GM19035 (cell line): ENCODE measurements at regions not wholly inside any gene's neighbourhood (a gene's known extent, or its start where the extent isn't known, plus 50 kb on each side); places are given as distances from the start of the nearest gene placed in this dataset.

Experiments
- ATAC-seq: cut with Tn5 transposase; IDR thresholded peaks from one replicate; pipeline ENCODE4 v1.9.1; 2021; ENCODE audit not compliant: unreplicated experiment

- ATAC-seq, result no peak
Observed at GRCh38 chr15:85976102-85976501, 103.6 kb upstream of the AGBL1 start.

DNA sequence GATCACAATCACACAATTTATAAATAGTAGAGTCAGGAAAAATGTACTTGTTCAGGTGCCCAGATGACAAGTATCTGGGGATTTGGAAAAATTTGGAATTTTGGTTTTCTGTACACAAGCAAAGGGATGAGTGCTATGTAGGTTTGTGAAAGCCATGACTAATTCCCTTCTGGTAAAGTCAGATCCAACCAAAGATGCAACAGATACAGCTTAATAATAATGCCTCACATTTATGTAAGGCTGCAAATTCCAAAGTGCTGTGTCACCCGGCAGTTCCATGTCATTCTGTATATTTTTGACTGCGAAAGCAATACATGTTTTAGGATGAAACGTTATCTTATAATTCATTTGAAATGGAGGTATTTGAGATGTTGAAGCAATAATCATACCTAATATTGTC, 102.7 kb upstream of the AGBL1 start:
- ATAC-seq, result no peak

GRCh38 chr15:85977586-85977985, 102.1 kb upstream of the AGBL1 start:
- ATAC-seq, result no peak

GRCh38 chr15:85979929-85980328, 99.7 kb upstream of the AGBL1 start:
- ATAC-seq, result no peak

DNA sequence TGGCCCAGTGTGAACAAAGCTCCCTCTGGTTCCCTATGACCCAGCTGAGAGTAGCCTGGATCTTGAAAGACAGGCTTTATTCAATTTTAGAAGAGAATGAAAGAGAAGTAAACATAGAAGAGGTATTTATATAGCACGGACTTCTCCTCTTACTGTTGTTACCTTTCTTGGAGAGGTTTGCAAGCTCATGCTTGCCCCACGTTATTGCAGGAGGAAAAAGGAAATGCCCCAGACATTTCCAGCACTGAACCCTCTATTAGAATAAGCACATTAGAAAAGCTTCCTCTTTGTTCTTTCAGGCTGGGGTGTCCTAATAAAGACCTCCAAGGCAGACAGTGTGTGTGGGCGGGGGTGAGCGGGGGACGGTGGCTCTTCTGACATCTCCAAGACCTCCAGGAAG, 98.7 kb upstream of the AGBL1 start:
- ATAC-seq, result no peak

- ATAC-seq, result no peak
Observed at GRCh38 chr15:85984241-85984640, 95.4 kb upstream of the AGBL1 start.

- no peak for ATAC-seq
Observed at GRCh38 chr15:85986116-85986515, 93.6 kb upstream of the AGBL1 start.

DNA sequence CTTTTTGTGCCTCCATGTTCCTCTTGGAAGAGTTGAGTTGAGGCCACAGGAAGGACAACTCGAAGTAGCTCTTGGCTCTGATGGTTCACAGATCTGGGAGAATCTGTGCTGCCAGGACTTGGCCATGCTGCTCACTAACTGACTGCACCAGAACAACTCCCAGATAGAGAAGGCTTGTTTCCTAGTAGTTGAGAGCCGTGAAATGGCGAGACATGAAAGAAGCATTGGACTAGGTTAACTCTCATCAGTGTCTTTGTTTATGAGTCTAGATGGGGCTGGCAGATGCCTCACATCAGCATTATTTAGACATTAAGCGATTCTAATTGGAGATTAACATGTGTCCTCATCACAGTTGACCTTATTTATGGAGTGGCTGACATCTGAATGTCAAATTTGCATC, 92.9 kb upstream of the AGBL1 start:
- no peak for ATAC-seq

DNA sequence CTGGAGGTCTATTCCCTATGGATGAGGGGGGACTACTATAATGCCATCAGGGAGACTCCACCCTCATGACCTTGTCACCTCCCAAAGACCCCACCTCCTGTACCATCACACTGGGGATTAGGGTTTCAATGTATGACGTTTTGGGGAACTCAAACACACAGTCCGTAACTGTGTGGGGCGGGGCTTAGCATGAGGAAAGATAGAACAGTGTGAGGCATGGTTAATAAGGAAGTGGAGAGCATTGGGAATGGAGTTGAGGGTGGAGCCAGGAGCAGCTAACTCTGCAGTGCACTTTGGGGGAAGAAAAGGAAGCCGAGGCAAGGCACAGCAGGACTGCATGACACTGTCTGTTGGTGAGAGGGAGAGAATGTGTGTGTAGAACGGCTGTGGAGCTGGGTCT, 90.9 kb upstream of the AGBL1 start:
- ATAC-seq, result no peak

DNA sequence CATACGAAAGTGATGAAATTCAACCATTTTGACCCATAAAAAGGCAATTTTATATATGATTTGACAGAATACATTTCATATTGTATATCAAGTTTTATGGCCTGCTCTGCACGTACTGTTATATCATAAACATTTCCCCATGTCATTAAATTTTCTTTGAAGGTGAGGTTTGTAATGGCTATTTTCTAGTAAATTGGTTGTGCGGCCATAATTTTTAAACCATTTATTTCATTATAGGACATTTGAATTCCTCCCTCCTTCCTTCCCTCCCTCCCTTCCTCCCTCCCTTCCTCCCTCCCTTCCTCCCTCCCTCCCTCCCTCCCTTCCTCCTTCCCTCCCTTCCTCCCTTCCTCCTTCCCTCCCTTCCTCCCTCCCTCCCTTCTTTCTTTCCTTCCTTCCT, 87.4 kb upstream of the AGBL1 start:
- no peak for ATAC-seq

DNA sequence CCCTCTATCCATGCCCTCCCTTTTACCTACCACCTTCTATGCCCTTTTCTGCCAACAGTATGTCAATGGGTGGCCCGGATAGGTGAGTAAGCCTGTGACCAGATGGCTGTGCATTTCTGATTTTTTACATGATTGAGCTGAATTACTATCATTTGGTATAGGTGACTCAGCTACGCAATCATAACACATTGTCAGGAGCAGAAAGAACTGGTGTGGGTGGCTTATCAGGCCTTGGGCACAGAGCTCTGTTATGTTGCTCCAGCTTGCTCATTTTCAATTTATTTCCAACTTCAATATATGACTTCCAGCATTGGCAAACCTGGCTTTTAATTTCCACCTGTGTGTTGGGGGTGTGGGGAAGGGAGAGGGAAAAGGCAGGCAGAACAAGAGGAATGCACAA, 86.6 kb upstream of the AGBL1 start:
- no peak for ATAC-seq

GRCh38 chr15:85997618-85998017, 82.1 kb upstream of the AGBL1 start:
- no peak for ATAC-seq

DNA sequence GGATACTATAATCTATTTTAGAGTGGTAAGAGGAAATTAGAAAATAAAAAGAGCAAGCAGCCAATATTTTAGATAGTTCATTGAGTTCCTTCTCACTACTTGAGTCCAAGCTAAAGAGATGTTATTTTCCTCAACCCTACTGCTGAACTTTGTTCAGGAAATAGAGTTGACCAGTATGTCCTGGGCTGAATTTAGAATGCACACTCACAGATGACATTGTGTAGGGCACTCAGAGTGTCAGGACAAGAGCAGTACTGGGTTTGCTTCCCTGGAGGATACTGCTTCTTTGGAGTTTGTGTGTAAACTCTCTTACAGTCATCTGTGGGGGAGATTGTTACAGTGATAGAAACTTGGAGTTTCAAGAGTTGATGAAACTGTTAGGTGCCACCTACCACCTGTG, 80.0 kb upstream of the AGBL1 start:
- ATAC-seq, result no peak

DNA sequence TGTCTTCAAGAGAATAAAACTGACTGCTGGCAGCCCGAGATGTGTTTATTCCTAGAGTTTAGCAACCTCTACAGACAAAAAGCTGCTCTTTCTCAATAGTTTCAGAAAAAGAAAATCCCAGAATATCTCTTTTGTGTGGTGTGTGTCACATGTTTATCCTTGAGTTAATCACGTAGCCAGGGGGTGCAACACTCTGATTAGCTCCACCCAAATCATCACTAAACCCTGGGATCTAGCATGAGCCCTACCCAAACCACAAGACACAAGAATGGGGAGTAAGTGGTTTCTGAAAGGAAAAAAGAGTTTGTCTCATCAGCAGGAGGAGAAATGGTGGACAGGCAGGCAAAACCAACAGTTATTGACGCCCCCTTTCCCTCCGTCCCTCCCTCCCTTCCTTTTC, 78.5 kb upstream of the AGBL1 start:
- no peak for ATAC-seq

- no peak for ATAC-seq
Observed at GRCh38 chr15:86002444-86002843, 77.2 kb upstream of the AGBL1 start.

- ATAC-seq, result no peak
Observed at GRCh38 chr15:86004061-86004460, 75.6 kb upstream of the AGBL1 start.

DNA sequence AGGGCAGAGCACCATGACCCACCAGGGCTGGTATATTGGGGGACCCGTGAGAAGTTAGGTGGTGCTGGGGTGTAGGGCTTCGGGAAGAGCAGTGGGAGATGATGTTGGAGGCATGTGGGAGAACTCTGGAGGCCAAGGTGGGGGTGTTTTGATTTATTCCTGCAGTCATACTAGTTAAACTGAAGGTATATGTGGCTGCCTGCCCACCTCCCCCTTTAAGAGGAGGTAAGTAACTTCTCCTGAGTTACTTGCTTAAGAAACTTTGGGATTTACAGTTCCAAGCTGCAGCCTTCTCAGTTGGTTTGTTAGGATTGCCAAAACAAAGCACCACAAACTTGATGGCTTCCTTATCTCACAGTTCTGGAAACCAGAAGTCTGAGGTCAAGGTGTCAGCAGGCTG, 73.1 kb upstream of the AGBL1 start:
- no peak for ATAC-seq

GRCh38 chr15:86009727-86010126, 69.9 kb upstream of the AGBL1 start:
- no peak for ATAC-seq

- ATAC-seq, result no peak
Observed at GRCh38 chr15:86010398-86010797, 69.3 kb upstream of the AGBL1 start.

- no peak for ATAC-seq
Observed at GRCh38 chr15:86010891-86011290, 68.8 kb upstream of the AGBL1 start.

DNA sequence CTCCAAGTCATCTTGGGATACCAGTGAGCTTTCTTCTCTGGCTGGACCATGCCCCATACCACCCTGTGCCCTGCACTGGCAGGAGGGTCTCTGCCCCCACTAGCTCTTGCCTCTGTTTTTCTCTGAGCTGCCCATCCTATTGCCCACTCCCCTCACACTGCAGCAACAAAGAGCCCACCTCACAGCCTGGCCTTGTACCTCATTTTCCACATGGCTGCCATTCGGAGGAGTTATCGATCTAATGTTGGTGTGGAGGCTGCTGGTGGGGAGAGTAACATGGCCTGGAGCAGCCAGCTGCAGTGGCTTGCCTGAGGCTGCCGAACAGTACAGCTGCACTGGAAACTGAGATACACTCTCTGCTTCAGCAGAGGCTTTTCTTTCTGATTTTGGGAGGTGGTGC, 65.7 kb upstream of the AGBL1 start:
- ATAC-seq, result no peak

DNA sequence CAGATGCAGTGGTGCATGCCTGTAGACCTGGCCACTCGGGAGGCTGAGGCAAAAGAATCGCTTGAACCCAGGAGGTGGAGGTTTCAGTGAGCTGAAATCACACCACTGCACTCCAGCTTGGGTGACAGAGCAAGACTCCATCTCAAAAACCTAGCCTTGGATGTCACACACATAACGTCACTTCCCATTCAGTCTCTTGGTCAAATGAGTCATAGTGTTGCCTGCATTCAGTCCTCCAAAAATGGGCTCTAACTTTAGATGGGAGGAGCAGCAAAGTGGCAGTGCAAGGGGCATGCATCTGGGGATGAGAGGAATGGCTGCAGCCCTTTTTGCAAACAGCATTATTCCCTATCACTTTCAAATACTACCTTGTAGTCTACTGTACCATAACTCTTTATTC, 62.9 kb upstream of the AGBL1 start:
- ATAC-seq, result no peak

GRCh38 chr15:86018679-86019078, 61.0 kb upstream of the AGBL1 start:
- ATAC-seq, result no peak
